Mesodermal cell (in vitro differentiated cells): ENCODE measurements at regions not wholly inside any gene's neighbourhood (a gene's known extent, or its start where the extent isn't known, plus 50 kb on each side); places are given as distances from the start of the nearest gene placed in this dataset.

Experiments used
- H3K27ac ChIP-seq: 2 replicates; pipeline ENCODE4 v1.7.0; 2013; ENCODE audit warnings: mild to moderate bottlenecking, low read depth, low read length, moderate library complexity; ENCODE audit not compliant: severe bottlenecking
- H3K36me3 ChIP-seq: 2 replicates; pipeline ENCODE4 v1.7.1; 2013; ENCODE audit warnings: mild to moderate bottlenecking, low read length, moderate library complexity; ENCODE audit not compliant: control insufficient read depth, insufficient read depth
- H3K4me1 ChIP-seq: one replicate; pipeline ENCODE4 v1.7.1; 2013; ENCODE audit warnings: mild to moderate bottlenecking, low read length; ENCODE audit not compliant: insufficient read depth, control insufficient read depth, poor library complexity, severe bottlenecking
- H3K4me3 ChIP-seq: 2 replicates; pipeline ENCODE4 v1.7.0; 2013; ENCODE audit warnings: low read length, control low read depth, mild to moderate bottlenecking; ENCODE audit not compliant: insufficient read depth, poor library complexity, severe bottlenecking; ENCODE audit errors: extremely low read depth
- H3K9me3 ChIP-seq: 2 replicates; pipeline ENCODE4 v1.7.1; 2013; ENCODE audit warnings: mild to moderate bottlenecking, low read length, moderate library complexity; ENCODE audit not compliant: control insufficient read depth
- WGBS, 2 experiments: methylation state at CpG; one replicate each; pipeline ENCODE4 v1.1.5; 2013; ENCODE audit warnings: missing lambda C conversion rate in 2 of 2; ENCODE audit not compliant: insufficient coverage in 2 of 2; 5-methylcytosine and 5-hydroxymethylcytosine counted together

- H3K27ac ChIP-seq, result no peak overlapping the region
- no CpG with 5 or more reads among the region's 1 CpG for WGBS, 2 experiments
- no peak overlapping the region for H3K4me3 ChIP-seq
- H3K36me3 ChIP-seq, result no peaks in the 10 kb centered on the region
- H3K4me1 ChIP-seq, result peaks cover 11% of the 10 kb centered on the region
- no peaks in the 10 kb centered on the region for H3K9me3 ChIP-seq
Observed at GRCh38 chr1:178625695-178626094, 99.3 kb upstream of the RALGPS2 start.

GRCh38 chr1:178627037-178627436, 98.0 kb upstream of the RALGPS2 start:
- H3K9me3 ChIP-seq, result no peaks in the 10 kb centered on the region
- 67 to 95% methylated on average over 1 to 2 of the region's 2 CpGs for WGBS, 2 experiments
- H3K4me1 ChIP-seq, result peaks cover 11% of the 10 kb centered on the region
- H3K4me3 ChIP-seq, result no peak overlapping the region
- H3K27ac ChIP-seq, result no peak overlapping the region
- no peaks in the 10 kb centered on the region for H3K36me3 ChIP-seq

- no peaks in the 10 kb centered on the region for H3K36me3 ChIP-seq
- no peak overlapping the region for H3K4me3 ChIP-seq
- no peak overlapping the region for H3K27ac ChIP-seq
- peaks cover 18% of the 10 kb centered on the region for H3K4me1 ChIP-seq
- no peaks in the 10 kb centered on the region for H3K9me3 ChIP-seq
- 88 to 100% methylated on average over 1 of the region's 2 CpGs for WGBS, 2 experiments
Observed at GRCh38 chr1:178628637-178629251, 96.3 kb upstream of the RALGPS2 start.

GRCh38 chr1:178629252-178630154, 95.5 kb upstream of the RALGPS2 start:
- H3K36me3 ChIP-seq, result no peaks in the 10 kb centered on the region
- H3K4me1 ChIP-seq, result peaks cover 18% of the 10 kb centered on the region
- 80 to 86% methylated on average over 5 to 6 of the region's 6 CpGs for WGBS, 2 experiments
- no peak overlapping the region for H3K27ac ChIP-seq
- H3K9me3 ChIP-seq, result no peaks in the 10 kb centered on the region
- no peak overlapping the region for H3K4me3 ChIP-seq

- no peak overlapping the region for H3K27ac ChIP-seq
- H3K9me3 ChIP-seq, result no peaks in the 10 kb centered on the region
- H3K4me3 ChIP-seq, result no peak overlapping the region
- no peaks in the 10 kb centered on the region for H3K36me3 ChIP-seq
- H3K4me1 ChIP-seq, result peaks cover 18% of the 10 kb centered on the region
Observed at GRCh38 chr1:178630417-178630816, 94.6 kb upstream of the RALGPS2 start.

- Histone ChIP-seq H3K4me3 (no peak overlapping the region), H3K9me3 (no peaks in the 10 kb centered on the region), H3K36me3 (no peaks in the 10 kb centered on the region), H3K4me1 (peaks cover 18% of the 10 kb centered on the region), H3K27ac (peak overlapping the region; percentile 23)
- 72 to 89% methylated on average over 3 of the region's 5 CpGs for WGBS, 2 experiments
Observed at GRCh38 chr1:178632653-178633052, 92.4 kb upstream of the RALGPS2 start.

- Histone ChIP-seq H3K36me3 (no peaks in the 10 kb centered on the region), H3K9me3 (no peaks in the 10 kb centered on the region), H3K4me1 (peaks cover 18% of the 10 kb centered on the region), H3K27ac (peak overlapping the region; percentile 23), H3K4me3 (no peak overlapping the region)
- 94 to 97% methylated on average over 3 to 4 of the region's 4 CpGs for WGBS, 2 experiments
Observed at GRCh38 chr1:178633056-178633455, 92.0 kb upstream of the RALGPS2 start.

GRCh38 chr1:178634445-178634844, 90.6 kb upstream of the RALGPS2 start:
- Histone ChIP-seq H3K9me3 (no peaks in the 10 kb centered on the region), H3K4me1 (peaks cover 15% of the 10 kb centered on the region), H3K27ac (no peak overlapping the region), H3K4me3 (no peak overlapping the region), H3K36me3 (no peaks in the 10 kb centered on the region)
- no CpG with 5 or more reads among the region's 2 CpGs for WGBS, 2 experiments

GRCh38 chr1:178637841-178638240, 87.2 kb upstream of the RALGPS2 start:
- H3K4me1 ChIP-seq, result peaks cover 5% of the 10 kb centered on the region
- WGBS, 2 experiments, result no CpG with 5 or more reads among the region's 1 CpG
- H3K27ac ChIP-seq, result no peak overlapping the region
- no peaks in the 10 kb centered on the region for H3K9me3 ChIP-seq
- no peak overlapping the region for H3K4me3 ChIP-seq
- H3K36me3 ChIP-seq, result no peaks in the 10 kb centered on the region

- H3K4me1 ChIP-seq, result no peaks in the 10 kb centered on the region
- no peaks in the 10 kb centered on the region for H3K9me3 ChIP-seq
Observed at GRCh38 chr1:178639326-178639725, 85.7 kb upstream of the RALGPS2 start.

GRCh38 chr1:178642282-178642681, 82.8 kb upstream of the RALGPS2 start:
- WGBS, 2 experiments, result 63 to 65% methylated on average over 3 of the region's 5 CpGs
- no peak overlapping the region for H3K27ac ChIP-seq
- H3K9me3 ChIP-seq, result no peaks in the 10 kb centered on the region
- H3K4me1 ChIP-seq, result no peaks in the 10 kb centered on the region
- no peaks in the 10 kb centered on the region for H3K36me3 ChIP-seq
- H3K4me3 ChIP-seq, result no peak overlapping the region

More at GRCh38 chr1:178639326-178639725, 85.7 kb upstream of the RALGPS2 start:
- Histone ChIP-seq H3K36me3 (no peaks in the 10 kb centered on the region), H3K27ac (no peak overlapping the region), H3K4me3 (no peak overlapping the region)
